NCI-H146 treated with DMSO at 0.1 percent for 48 hours (cell line): ENCODE measurements at regions not wholly inside any gene's neighbourhood (a gene's known extent, or its start where the extent isn't known, plus 50 kb on each side); places are given as distances from the start of the nearest gene placed in this dataset.

ENCODE experiments used
- DNase-seq: peaks from one replicate; lab custom pipeline; 2025; ENCODE audit not compliant: unreplicated experiment; lab: John Stamatoyannopoulos, UW

- no peak for DNase-seq
Measured at GRCh38 chr3:39748763-39749162, 60.6 kb upstream of the MYRIP start.

DNA sequence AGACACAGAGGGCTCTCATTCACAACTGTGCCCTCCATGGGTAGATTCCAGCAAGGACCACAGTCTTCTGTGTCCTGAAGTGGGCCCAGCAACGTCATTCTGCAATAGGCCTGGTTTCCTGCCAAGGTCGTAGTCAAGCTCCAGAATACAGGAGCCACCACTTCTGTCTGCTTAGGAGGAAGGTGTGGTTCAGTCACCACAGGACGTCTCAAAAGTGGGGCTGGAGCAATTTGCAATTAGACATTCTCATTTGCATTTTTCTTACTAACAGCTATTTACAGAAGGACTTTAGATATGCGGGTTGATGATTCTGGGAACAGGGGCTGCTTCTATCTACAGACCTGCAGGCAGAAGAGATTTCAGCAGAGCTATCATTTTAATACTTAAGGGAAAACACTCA, 58.7 kb upstream of the MYRIP start:
- DNase-seq: no peak

DNA sequence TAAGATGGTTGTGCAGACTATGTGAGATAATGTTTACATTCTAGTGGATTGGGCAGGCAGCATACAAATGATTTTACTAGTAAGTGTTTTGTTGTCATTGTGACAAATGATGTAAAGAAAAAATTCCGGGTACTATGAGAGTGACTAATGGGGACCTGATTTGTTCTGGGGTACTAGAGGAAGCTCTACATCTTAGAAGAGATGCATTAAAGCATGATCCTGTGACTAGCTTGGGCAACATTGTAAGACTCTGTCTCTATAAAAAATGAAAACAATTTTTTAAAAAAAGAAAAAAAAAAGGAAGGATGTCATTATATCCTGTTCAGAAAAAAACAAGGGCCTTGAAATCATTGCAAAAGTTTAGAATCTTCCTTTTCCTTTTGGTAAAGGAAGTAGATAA, 58.1 kb upstream of the MYRIP start:
- no peak for DNase-seq

DNA sequence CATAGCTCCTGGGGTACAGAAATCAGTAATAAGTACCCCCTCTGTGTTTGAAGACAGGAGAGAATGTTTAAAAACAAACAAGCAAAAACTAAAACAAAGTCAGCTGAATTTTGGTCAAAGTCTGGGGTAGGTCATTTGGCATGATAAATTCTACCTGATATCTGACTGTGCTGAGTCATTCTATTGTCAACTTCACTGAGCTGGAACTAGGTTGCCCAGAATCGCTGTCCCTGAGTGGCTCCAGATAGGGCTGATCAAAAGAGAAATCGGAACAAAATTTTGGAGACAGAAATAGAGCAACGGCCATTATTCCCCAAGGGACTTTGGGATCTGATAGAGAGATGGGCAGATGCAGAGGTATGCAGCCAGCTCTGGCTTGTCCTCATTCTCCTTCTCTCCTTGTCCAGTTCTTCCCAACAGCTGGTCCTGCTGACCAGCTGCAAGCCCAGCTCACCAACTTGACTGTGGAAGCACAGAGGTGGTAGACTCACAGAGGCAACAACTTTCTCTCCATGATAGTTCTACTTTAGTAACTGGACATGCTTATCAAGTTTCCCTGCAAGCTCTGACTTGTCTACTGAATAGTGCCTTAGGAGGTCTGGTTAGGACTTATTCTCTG, 57.3 kb upstream of the MYRIP start:
- no peak for DNase-seq

DNA sequence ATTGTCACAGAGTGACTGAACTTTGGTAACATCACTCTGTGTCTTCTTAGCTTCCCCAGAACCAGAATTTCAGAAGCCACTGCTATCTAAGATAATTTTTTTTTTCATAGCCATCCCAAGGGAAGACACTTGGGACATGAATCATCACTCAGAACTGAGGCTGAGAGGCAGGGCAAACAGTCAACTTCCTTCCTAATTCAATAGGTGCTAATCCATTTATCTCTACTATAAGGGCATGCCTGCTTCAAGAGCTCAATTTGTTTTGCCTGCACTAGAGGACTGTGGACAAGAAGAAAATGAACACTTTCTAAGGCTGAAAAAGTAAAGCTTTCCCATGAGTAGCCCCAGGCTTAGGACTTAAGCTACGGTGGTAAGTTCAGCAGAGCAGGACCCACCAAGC, 56.7 kb upstream of the MYRIP start:
- DNase-seq: no peak

DNA sequence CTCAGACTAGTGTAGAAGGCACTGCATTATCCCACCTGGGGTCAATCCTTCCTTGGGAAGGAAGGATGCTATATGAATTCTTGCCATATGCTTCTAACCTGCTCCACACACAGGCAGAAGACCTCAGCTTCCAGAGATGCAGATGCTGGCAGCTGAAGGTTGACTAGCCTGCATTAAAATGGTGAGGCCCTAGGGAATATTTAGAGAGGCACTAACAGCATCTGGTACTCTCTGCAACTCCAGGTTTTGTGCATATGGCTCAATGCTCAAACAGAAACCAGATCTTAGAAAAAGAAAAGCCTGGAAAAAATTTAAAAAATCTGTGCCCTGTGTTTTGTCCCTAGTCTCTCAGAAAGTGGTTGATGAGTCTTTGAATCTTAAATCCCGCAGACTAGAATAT, 56.0 kb upstream of the MYRIP start:
- DNase-seq: no peak

DNA sequence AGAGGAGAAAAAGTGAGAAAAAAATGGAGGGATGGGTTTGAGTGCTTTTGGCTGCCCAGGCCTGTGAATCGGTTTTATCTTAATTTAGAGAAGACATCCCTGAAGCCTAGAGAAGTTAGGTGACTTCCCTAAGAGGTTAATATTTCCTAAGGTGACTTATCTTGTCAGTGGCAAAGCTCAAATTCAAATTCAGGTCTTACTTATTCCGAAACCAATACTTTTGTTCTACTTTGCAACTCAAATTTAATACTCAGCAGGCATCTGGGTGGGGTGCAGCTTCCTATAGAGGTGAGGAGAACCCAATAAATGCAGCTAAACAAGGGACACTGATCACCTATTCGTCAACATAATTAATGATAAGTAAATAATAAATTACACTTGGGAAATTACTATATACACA, 54.9 kb upstream of the MYRIP start:
- no peak for DNase-seq

GRCh38 chr3:39755100-39755499, 54.3 kb upstream of the MYRIP start:
- no peak for DNase-seq

DNA sequence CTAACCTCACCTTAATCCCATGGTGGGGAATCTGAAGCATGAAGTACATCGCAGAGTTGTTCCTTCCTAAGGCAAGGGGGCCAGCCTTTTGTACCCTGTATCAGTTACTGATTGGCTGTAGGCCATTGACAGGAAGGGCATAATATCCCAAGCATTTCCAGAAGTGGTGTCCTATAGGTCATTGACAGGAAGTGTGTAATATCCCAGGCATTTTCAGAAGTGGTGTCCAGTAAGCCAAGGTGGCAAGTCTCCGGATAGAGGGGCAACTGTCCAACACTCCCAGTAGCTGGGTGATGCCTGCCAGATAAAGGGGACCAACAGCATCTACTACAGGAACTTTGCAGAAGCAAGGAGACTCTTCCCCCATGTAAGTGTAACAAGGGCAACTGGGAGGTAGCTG, 52.1 kb upstream of the MYRIP start:
- no peak for DNase-seq
